ENCODE measurements at regions not wholly inside any gene's neighbourhood (a gene's known extent, or its start where the extent isn't known, plus 50 kb on each side); places are given as distances from the start of the nearest gene placed in this dataset.

GRCh38 chr4:160276785-160277325 is 1174.0 kb downstream of the RAPGEF2 start:
- CTCF ChIA-PET = no interaction called here
- Histone ChIP-seq H3K9me3 (no peaks in the 10 kb centered on the region), H3K4me3 (no peak overlapping the region)

GRCh38 chr4:160283081-160283480 is 1180.2 kb downstream of the RAPGEF2 start:
- FAIRE-seq = no peak
- no peaks in the 10 kb centered on the region for H3K4me1 ChIP-seq
- TF ChIP-seq GATA3 (IDR thresholded peaks at IDR 0.05; ENCODE audit: borderline replicate concordance) = no peak
- no peak for TF ChIP-seq ELK1 (IDR thresholded peaks at IDR 0.05; ENCODE audit: low read depth, low read length)
- no peak for TF ChIP-seq BHLHE40 (IDR thresholded peaks at IDR 0.05; ENCODE audit: low read depth, low read length)
- no peak for TF ChIP-seq FOXS1 (CRISPR knock-in tag; IDR thresholded peaks at IDR 0.05)
- no peak for TF ChIP-seq E2F6 (IDR thresholded peaks at IDR 0.05; ENCODE audit: borderline replicate concordance, low read depth)
- no peak for TF ChIP-seq BCL3 (IDR thresholded peaks at IDR 0.05)
- TF ChIP-seq RNF2 (IDR thresholded peaks at IDR 0.05; ENCODE audit: borderline replicate concordance, low read depth) = no peak
- TF ChIP-seq PBX3 (IDR thresholded peaks at IDR 0.05) = no peak
- TF ChIP-seq USF2 (IDR thresholded peaks at IDR 0.05) = no peak
- TF ChIP-seq JUNB (IDR thresholded peaks at IDR 0.05) = no peak
- TF ChIP-seq RARB (CRISPR knock-in tag; IDR thresholded peaks at IDR 0.05) = no peak
- TF ChIP-seq HDAC2 (IDR thresholded peaks at IDR 0.05) = no peak
- no peak for TF ChIP-seq CBX2 (IDR thresholded peaks at IDR 0.05; ENCODE audit: borderline replicate concordance, low read depth)
- TF ChIP-seq POLR2A (IDR thresholded peaks at IDR 0.05; ENCODE audit: low read length) = no peak
- no peak for TF ChIP-seq TFCP2L1 (CRISPR knock-in tag; IDR thresholded peaks at IDR 0.05)
- TF ChIP-seq POLR2AphosphoS2 (conservative IDR thresholded peaks at IDR 0.05; ENCODE audit: low read length) = no peak
- TF ChIP-seq HOXA7 (CRISPR knock-in tag; IDR thresholded peaks at IDR 0.05) = no peak
- TF ChIP-seq MAX (IDR thresholded peaks at IDR 0.05) = no peak
- TF ChIP-seq MYC (IDR thresholded peaks at IDR 0.05; ENCODE audit: borderline replicate concordance, low read length) = no peak
- ATAC-seq = no peak
- no peak overlapping the region for H3K4me2 ChIP-seq
- ChIA-PET POLR2A (no interaction called here), CTCF (no interaction called here)
- H3K27ac ChIP-seq = no peak overlapping the region
- 78% methylated on average over 1 of the region's 1 CpG for WGBS (ENCODE audit: missing lambda C conversion rate)
- H3K9me3 ChIP-seq = no peaks in the 10 kb centered on the region
- no peak overlapping the region for H3K4me3 ChIP-seq
- no peak for DNase-seq (ENCODE audit: low read depth in 1 of 2, low spot score in 1 of 2)

More at GRCh38 chr4:160276785-160277325, 1174.0 kb downstream of the RAPGEF2 start:
- TF ChIP-seq MYC (IDR thresholded peaks at IDR 0.05; ENCODE audit: borderline replicate concordance, low read length) = no peak
- TF ChIP-seq BCL3 (IDR thresholded peaks at IDR 0.05) = no peak
- no peak for TF ChIP-seq MAFK (IDR thresholded peaks at IDR 0.05; ENCODE audit: partially characterized antibody)
- TF ChIP-seq ZNF302 (CRISPR knock-in tag; IDR thresholded peaks at IDR 0.05) = no peak
- no peak for TF ChIP-seq CHD4 (IDR thresholded peaks at IDR 0.05; ENCODE audit: borderline replicate concordance)
- no peak for TF ChIP-seq JUNB (IDR thresholded peaks at IDR 0.05)
- TF ChIP-seq ZC3H11A (IDR thresholded peaks at IDR 0.05) = no peak
- TF ChIP-seq RAD21 (conservative IDR thresholded peaks at IDR 0.05 in 1 of 2, IDR thresholded peaks at IDR 0.05 in 1 of 2) = no peak
- TF ChIP-seq RFX5 (IDR thresholded peaks at IDR 0.05) = no peak
- no peak for TF ChIP-seq NFE2L2 (conservative IDR thresholded peaks at IDR 0.05; ENCODE audit: low read length)
- no peak for TF ChIP-seq FOSL2 (IDR thresholded peaks at IDR 0.05)
- no peak for TF ChIP-seq FOSL2 (CRISPR knock-in tag; IDR thresholded peaks at IDR 0.05)
- FAIRE-seq (no peak), ATAC-seq (no peak), DNase-seq (ENCODE audit: low read depth in 1 of 2, low spot score in 1 of 2) (no peak)
- Histone ChIP-seq H3K4me1 (no peaks in the 10 kb centered on the region), H3K4me2 (no peak overlapping the region), H3K27ac (no peak overlapping the region)
- 51% methylated on average over 3 of the region's 3 CpGs for WGBS (ENCODE audit: missing lambda C conversion rate)
- POLR2A ChIA-PET = no interaction called here
